ENCODE measurements at regions not wholly inside any gene's neighbourhood (a gene's known extent, or its start where the extent isn't known, plus 50 kb on each side); places are given as distances from the start of the nearest gene placed in this dataset.

- no peaks in the 10 kb centered on the region for H3K4me1 Mint-ChIP-seq (ENCODE audit: low read depth)
- no peaks in the 10 kb centered on the region for H3K36me3 Mint-ChIP-seq (ENCODE audit: low read depth)
- H3K9me3 Mint-ChIP-seq (ENCODE audit: low read depth), result no peaks in the 10 kb centered on the region
- no peak for DNase-seq (ENCODE audit: low spot score)
- H3K4me3 Mint-ChIP-seq (ENCODE audit: unreplicated experiment), result no peak overlapping the region
- TF ChIP-seq CTCF (IDR thresholded peaks at IDR 0.05), result no peak
- peaks cover 13% of the 10 kb centered on the region for H3K27me3 Mint-ChIP-seq (ENCODE audit: low read depth)
- no peak overlapping the region for H3K27ac Mint-ChIP-seq (ENCODE audit: unreplicated experiment)
These were observed 72.0 kb downstream of the ALX1 start for GRCh38 chr12:85352016-85352415.

- Mint-ChIP-seq H3K27ac (ENCODE audit: unreplicated experiment) (no peak overlapping the region), H3K4me1 (ENCODE audit: low read depth) (no peaks in the 10 kb centered on the region), H3K4me3 (ENCODE audit: unreplicated experiment) (no peak overlapping the region), H3K36me3 (ENCODE audit: low read depth) (no peaks in the 10 kb centered on the region), H3K27me3 (ENCODE audit: low read depth) (peaks cover 10% of the 10 kb centered on the region), H3K9me3 (ENCODE audit: low read depth) (no peaks in the 10 kb centered on the region)
- DNase-seq (ENCODE audit: low spot score), result no peak
- TF ChIP-seq CTCF (IDR thresholded peaks at IDR 0.05), result no peak
These were observed 76.8 kb downstream of the ALX1 start for GRCh38 chr12:85356596-85357385.

GRCh38 chr12:85357609-85358008, 77.6 kb downstream of the ALX1 start:
- DNase-seq (ENCODE audit: low spot score), result no peak
- TF ChIP-seq CTCF (IDR thresholded peaks at IDR 0.05), result no peak
- no peaks in the 10 kb centered on the region for H3K9me3 Mint-ChIP-seq (ENCODE audit: low read depth)
- no peak overlapping the region for H3K4me3 Mint-ChIP-seq (ENCODE audit: unreplicated experiment)
- no peaks in the 10 kb centered on the region for H3K4me1 Mint-ChIP-seq (ENCODE audit: low read depth)
- peaks cover 8% of the 10 kb centered on the region for H3K27me3 Mint-ChIP-seq (ENCODE audit: low read depth)
- H3K36me3 Mint-ChIP-seq (ENCODE audit: low read depth), result no peaks in the 10 kb centered on the region
- no peak overlapping the region for H3K27ac Mint-ChIP-seq (ENCODE audit: unreplicated experiment)

- Mint-ChIP-seq H3K36me3 (ENCODE audit: low read depth) (no peaks in the 10 kb centered on the region), H3K27ac (ENCODE audit: unreplicated experiment) (no peak overlapping the region), H3K9me3 (ENCODE audit: low read depth) (no peaks in the 10 kb centered on the region), H3K4me3 (ENCODE audit: unreplicated experiment) (no peak overlapping the region), H3K27me3 (ENCODE audit: low read depth) (peaks cover 8% of the 10 kb centered on the region), H3K4me1 (ENCODE audit: low read depth) (peaks cover 9% of the 10 kb centered on the region)
- no peak for TF ChIP-seq CTCF (IDR thresholded peaks at IDR 0.05)
- no peak for DNase-seq (ENCODE audit: low spot score)
These were observed 78.7 kb downstream of the ALX1 start for GRCh38 chr12:85358715-85359114.

- Mint-ChIP-seq H3K9me3 (ENCODE audit: low read depth) (no peaks in the 10 kb centered on the region), H3K4me3 (ENCODE audit: unreplicated experiment) (no peak overlapping the region), H3K27me3 (ENCODE audit: low read depth) (peaks cover 3% of the 10 kb centered on the region), H3K4me1 (ENCODE audit: low read depth) (peaks cover 13% of the 10 kb centered on the region), H3K36me3 (ENCODE audit: low read depth) (no peaks in the 10 kb centered on the region), H3K27ac (ENCODE audit: unreplicated experiment) (no peak overlapping the region)
- DNase-seq (ENCODE audit: low spot score), result no peak
- TF ChIP-seq CTCF (IDR thresholded peaks at IDR 0.05), result no peak
These were observed 83.6 kb downstream of the ALX1 start for GRCh38 chr12:85363382-85364190.

Measured in chondrocyte (in vitro differentiated cells).